HEK293 (cell line): ENCODE measurements at regions not wholly inside any gene's neighbourhood (a gene's known extent, or its start where the extent isn't known, plus 50 kb on each side); places are given as distances from the start of the nearest gene placed in this dataset.

Experiments
- CTCF ChIA-PET: fragments of 350-600 bp; formaldehyde crosslinking; extraction: SDS; loops from one replicate; lab custom pipeline; 2021; ENCODE audit warnings: antibody characterized with exemption; lab: Yijun Ruan, JAX
- POLR2A ChIA-PET: fragments of 300-600 bp; formaldehyde crosslinking; extraction: SDS; loops from one replicate; lab custom pipeline; 2020; ENCODE audit warnings: antibody characterized with exemption, inconsistent platforms; lab: Yijun Ruan, JAX
- H3K27ac ChIP-seq: fragments of 200-500 bp; sonication (Bioruptor generic); 2 replicates; pipeline ENCODE4 v1.5.1; 2014; ENCODE audit warnings: low read depth, low read length, control low read depth, inconsistent platforms; ENCODE audit errors: extremely low read depth
- H3K36me3 ChIP-seq, 2 experiments: fragments of 200-500 bp in 1 of 2; sonication (Bioruptor generic) in 1 of 2; 1 replicate in 1 of 2; 2 replicates in 1 of 2; pipeline ENCODE4 v1.5.1; 2014 to 2017; ENCODE audit warnings: inconsistent platforms in 2 of 2, low read length in 2 of 2; ENCODE audit not compliant: control insufficient read depth in 2 of 2, insufficient read depth in 1 of 2
- H3K4me1 ChIP-seq: fragments of 200-500 bp; sonication (Bioruptor generic); 2 replicates; pipeline ENCODE4 v1.5.1; 2014; ENCODE audit warnings: mild to moderate bottlenecking, low read length, inconsistent platforms; ENCODE audit not compliant: control insufficient read depth, insufficient read depth
- H3K4me3 ChIP-seq: 2 replicates; pipeline ENCODE4 v1.5.1; 2011; ENCODE audit warnings: low read depth, mild to moderate bottlenecking, control low read depth, low read length, moderate library complexity
- H3K9me3 ChIP-seq: fragments of 200-500 bp; sonication (Bioruptor generic); 2 replicates; pipeline ENCODE4 v1.5.1; 2014; ENCODE audit warnings: low read depth, low read length, inconsistent platforms; ENCODE audit not compliant: control insufficient read depth, insufficient read depth
- GFI1B ChIP-seq: fragments of 450-650 bp; formaldehyde crosslinking; IDR thresholded peaks from 2 replicates; pipeline ENCODE4 v1.5.1; 2016; ENCODE audit warnings: missing biosample characterization, missing genetic modification characterization
- GLI2 ChIP-seq: fragments of 450-650 bp; formaldehyde crosslinking; IDR thresholded peaks from 2 replicates; pipeline ENCODE4; 2017; ENCODE audit warnings: missing biosample characterization, missing genetic modification characterization, low read depth, borderline replicate concordance
- KLF17 ChIP-seq: fragments of 450-650 bp; formaldehyde crosslinking; IDR thresholded peaks from 2 replicates; pipeline ENCODE4 v1.5.1; 2016; ENCODE audit warnings: missing biosample characterization, missing genetic modification characterization
- OVOL3 ChIP-seq: fragments of 450-650 bp; formaldehyde crosslinking; IDR thresholded peaks from 2 replicates; pipeline ENCODE4 v1.5.1; 2016; ENCODE audit warnings: missing biosample characterization, missing genetic modification characterization
- SP2 ChIP-seq: fragments of 450-650 bp; formaldehyde crosslinking; IDR thresholded peaks from 2 replicates; pipeline ENCODE4 v1.5.1; 2016; ENCODE audit warnings: missing biosample characterization, missing genetic modification characterization
- SP3 ChIP-seq: fragments of 450-650 bp; formaldehyde crosslinking; IDR thresholded peaks from 2 replicates; pipeline ENCODE4 v1.5.1; 2016; ENCODE audit warnings: missing biosample characterization, missing genetic modification characterization
- TCF7L2 ChIP-seq: IDR thresholded peaks from 2 replicates; pipeline ENCODE4 v1.6.1; 2011; ENCODE audit warnings: low read depth, mild to moderate bottlenecking, inconsistent platforms, low read length, moderate library complexity, borderline replicate concordance
- TSHZ1 ChIP-seq: fragments of 450-650 bp; formaldehyde crosslinking; IDR thresholded peaks from 2 replicates; pipeline ENCODE4 v1.5.1; 2016; ENCODE audit warnings: missing biosample characterization, missing genetic modification characterization, borderline replicate concordance
- ZBTB48 ChIP-seq: fragments of 450-650 bp; formaldehyde crosslinking; IDR thresholded peaks from 2 replicates; pipeline ENCODE4 v1.5.1; 2016; ENCODE audit warnings: missing biosample characterization, missing genetic modification characterization
- ZFP37 ChIP-seq: fragments of 450-650 bp; formaldehyde crosslinking; IDR thresholded peaks from 2 replicates; pipeline ENCODE4 v1.5.1; 2016; ENCODE audit warnings: missing biosample characterization, missing genetic modification characterization
- ZNF133 ChIP-seq: fragments of 450-650 bp; formaldehyde crosslinking; IDR thresholded peaks from 2 replicates; pipeline ENCODE4 v1.5.1; 2016; ENCODE audit warnings: missing biosample characterization, missing genetic modification characterization
- ZNF146 ChIP-seq: fragments of 450-650 bp; formaldehyde crosslinking; IDR thresholded peaks from 2 replicates; pipeline ENCODE4 v1.5.1; 2016; ENCODE audit warnings: missing biosample characterization, missing genetic modification characterization
- ZNF174 ChIP-seq: fragments of 450-650 bp; formaldehyde crosslinking; IDR thresholded peaks from 2 replicates; pipeline ENCODE4 v1.5.0; 2017; ENCODE audit warnings: missing biosample characterization, mild to moderate bottlenecking, missing genetic modification characterization
- ZNF184 ChIP-seq: fragments of 450-650 bp; IDR thresholded peaks from 2 replicates; pipeline ENCODE4 v1.5.1; 2018; ENCODE audit warnings: missing biosample characterization, mild to moderate bottlenecking, missing genetic modification characterization
- ZNF211 ChIP-seq: fragments of 450-650 bp; formaldehyde crosslinking; IDR thresholded peaks from 2 replicates; pipeline ENCODE4 v1.5.1; 2016; ENCODE audit warnings: low read depth, missing biosample characterization, missing genetic modification characterization
- ZNF223 ChIP-seq: fragments of 450-650 bp; formaldehyde crosslinking; IDR thresholded peaks from 2 replicates; pipeline ENCODE4 v1.5.1; 2016; ENCODE audit warnings: missing biosample characterization, missing genetic modification characterization
- ZNF23 ChIP-seq: fragments of 450-650 bp; formaldehyde crosslinking; IDR thresholded peaks from 2 replicates; pipeline ENCODE4 v1.5.1; 2016; ENCODE audit warnings: missing biosample characterization, missing genetic modification characterization, borderline replicate concordance
- ZNF391 ChIP-seq: fragments of 450-650 bp; formaldehyde crosslinking; IDR thresholded peaks from 2 replicates; pipeline ENCODE4 v1.5.1; 2016; ENCODE audit warnings: low read depth, missing biosample characterization, missing genetic modification characterization, borderline replicate concordance
- ZNF433 ChIP-seq: fragments of 450-650 bp; formaldehyde crosslinking; IDR thresholded peaks from 2 replicates; pipeline ENCODE4 v1.5.1; 2016; ENCODE audit warnings: missing biosample characterization, missing genetic modification characterization, low read depth
- ZNF473 ChIP-seq: fragments of 450-650 bp; formaldehyde crosslinking; IDR thresholded peaks from 2 replicates; pipeline ENCODE4 v1.5.1; 2017; ENCODE audit warnings: missing biosample characterization, missing genetic modification characterization
- ZNF560 ChIP-seq: fragments of 450-650 bp; formaldehyde crosslinking; IDR thresholded peaks from 2 replicates; pipeline ENCODE4 v1.5.1; 2017; ENCODE audit warnings: missing biosample characterization, missing genetic modification characterization, borderline replicate concordance
- ZNF600 ChIP-seq: fragments of 450-650 bp; formaldehyde crosslinking; IDR thresholded peaks from 2 replicates; pipeline ENCODE4 v1.5.1; 2016; ENCODE audit warnings: missing biosample characterization, missing genetic modification characterization
- ZNF626 ChIP-seq: fragments of 450-650 bp; sonication (Bioruptor Pico); formaldehyde crosslinking; IDR thresholded peaks from 2 replicates; pipeline ENCODE4 v1.5.1; 2018; ENCODE audit warnings: missing biosample characterization, missing genetic modification characterization, inconsistent platforms
- ZNF639 ChIP-seq: fragments of 450-650 bp; formaldehyde crosslinking; IDR thresholded peaks from 2 replicates; pipeline ENCODE4 v1.5.1; 2016; ENCODE audit warnings: missing biosample characterization, missing genetic modification characterization
- ZNF677 ChIP-seq: fragments of 450-650 bp; IDR thresholded peaks from 2 replicates; pipeline ENCODE4 v1.5.0; 2018; ENCODE audit warnings: missing biosample characterization, mild to moderate bottlenecking, missing genetic modification characterization, moderate library complexity
- ZNF776 ChIP-seq: fragments of 450-650 bp; formaldehyde crosslinking; IDR thresholded peaks from 2 replicates; pipeline ENCODE4 v1.5.0; 2017; ENCODE audit warnings: missing biosample characterization, missing genetic modification characterization, borderline replicate concordance
- ZNF785 ChIP-seq: fragments of 450-650 bp; formaldehyde crosslinking; IDR thresholded peaks from 2 replicates; pipeline ENCODE4 v1.5.1; 2016; ENCODE audit warnings: missing biosample characterization, missing genetic modification characterization
- TF ChIP-seq, protein P1 (sequence below): fragments of 450-650 bp; formaldehyde crosslinking; IDR thresholded peaks from 2 replicates; pipeline ENCODE4 v1.5.1; 2016; ENCODE audit warnings: missing biosample characterization, missing genetic modification characterization

DNA sequence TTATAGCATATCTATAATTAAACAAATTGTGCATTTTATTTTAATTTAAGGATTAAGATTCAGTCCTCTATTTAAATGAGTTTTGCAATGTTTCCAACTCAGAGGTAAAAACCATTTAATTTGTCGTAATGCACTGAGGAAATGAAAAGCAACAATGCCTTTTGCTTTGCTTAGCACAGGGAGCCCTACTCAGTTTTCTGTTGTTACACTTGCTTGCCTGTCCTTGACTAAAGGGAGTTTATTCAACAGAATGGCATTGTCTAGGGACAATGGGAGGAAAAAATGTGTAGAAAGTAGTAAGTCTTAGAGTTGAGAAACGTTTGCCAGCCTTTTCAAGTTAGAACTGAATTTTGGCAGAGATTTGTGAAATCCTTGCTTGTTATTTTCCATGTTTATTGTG, 734.2 kb upstream of the ANO3 start:
- H3K27ac ChIP-seq: no peak overlapping the region
- POLR2A ChIA-PET: no interaction called here
- TF ChIP-seq ZNF391: no peak
- no peak for TF ChIP-seq ZNF223 (tag by site-specific recombination)
- no peak for TF ChIP-seq ZNF626 (tag by site-specific recombination)
- TF ChIP-seq ZNF776: no peak
- TF ChIP-seq ZNF560 (tag by site-specific recombination): no peak
- no peak for TF ChIP-seq GFI1B
- TF ChIP-seq ZNF785: no peak
- no peak for TF ChIP-seq GLI2
- TF ChIP-seq ZFP37 (tag by site-specific recombination): no peak
- H3K4me1 ChIP-seq: no peaks in the 10 kb centered on the region
- CTCF ChIA-PET: no interaction called here
- H3K36me3 ChIP-seq: no peaks in the 10 kb centered on the region
- H3K4me3 ChIP-seq: no peak overlapping the region
- no peaks in the 10 kb centered on the region for H3K9me3 ChIP-seq

- no peak overlapping the region for H3K27ac ChIP-seq
- TF ChIP-seq ZNF639 (tag by site-specific recombination) (no peak), ZNF223 (tag by site-specific recombination) (no peak), ZNF626 (tag by site-specific recombination) (no peak), ZNF433 (tag by site-specific recombination) (no peak), ZNF600 (no peak), ZNF211 (tag by site-specific recombination) (no peak), OVOL3 (no peak), SP2 (no peak), ZNF677 (no peak), ZNF174 (tag by site-specific recombination) (no peak)
- H3K9me3 ChIP-seq: no peaks in the 10 kb centered on the region
- H3K36me3 ChIP-seq: no peaks in the 10 kb centered on the region
- H3K4me3 ChIP-seq: no peak overlapping the region
- ChIA-PET CTCF (no interaction called here), POLR2A (no interaction called here)
- H3K4me1 ChIP-seq: no peaks in the 10 kb centered on the region
Observed at GRCh38 chr11:25602149-25602548, 729.8 kb upstream of the ANO3 start.

DNA sequence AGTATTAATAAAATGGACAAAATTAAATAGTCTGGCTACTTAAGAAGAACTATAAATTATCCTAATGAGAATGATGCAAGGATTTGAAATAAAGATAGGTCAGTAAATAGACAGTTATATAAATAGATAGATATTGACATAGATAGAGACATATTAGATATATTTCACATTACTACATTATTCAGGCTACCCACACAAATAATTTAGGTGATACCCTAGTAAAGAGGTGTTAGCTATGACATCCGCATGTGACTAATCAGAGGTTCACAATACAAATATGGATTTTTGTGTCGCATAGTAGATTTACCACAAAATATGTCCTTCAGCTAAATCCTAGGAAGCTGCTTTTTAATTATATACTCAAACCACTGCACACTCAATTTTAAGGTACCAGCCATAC, 729.0 kb upstream of the ANO3 start:
- Histone ChIP-seq H3K4me1 (no peaks in the 10 kb centered on the region), H3K27ac (no peak overlapping the region), H3K4me3 (no peak overlapping the region), H3K36me3 (no peaks in the 10 kb centered on the region), H3K9me3 (no peaks in the 10 kb centered on the region)
- CTCF ChIA-PET: no interaction called here
- POLR2A ChIA-PET: no interaction called here
- no peak for TF ChIP-seq ZNF133 (tag by site-specific recombination)
- TF ChIP-seq ZBTB48 (tag by site-specific recombination): no peak
- no peak for TF ChIP-seq TSHZ1
- no peak for TF ChIP-seq SP3 (tag by site-specific recombination)
- TF ChIP-seq TCF7L2: no peak
- TF ChIP-seq ZNF473 (tag by site-specific recombination): no peak
- no peak for TF ChIP-seq ZNF23 (tag by site-specific recombination)
- TF ChIP-seq ZNF184 (tag by site-specific recombination): no peak
- TF ChIP-seq KLF17 (tag by site-specific recombination): no peak
- no peak for TF ChIP-seq ZNF146 (tag by site-specific recombination)
- no peak for TF ChIP-seq ZNF560 (tag by site-specific recombination)
- TF ChIP-seq, protein P1, sequence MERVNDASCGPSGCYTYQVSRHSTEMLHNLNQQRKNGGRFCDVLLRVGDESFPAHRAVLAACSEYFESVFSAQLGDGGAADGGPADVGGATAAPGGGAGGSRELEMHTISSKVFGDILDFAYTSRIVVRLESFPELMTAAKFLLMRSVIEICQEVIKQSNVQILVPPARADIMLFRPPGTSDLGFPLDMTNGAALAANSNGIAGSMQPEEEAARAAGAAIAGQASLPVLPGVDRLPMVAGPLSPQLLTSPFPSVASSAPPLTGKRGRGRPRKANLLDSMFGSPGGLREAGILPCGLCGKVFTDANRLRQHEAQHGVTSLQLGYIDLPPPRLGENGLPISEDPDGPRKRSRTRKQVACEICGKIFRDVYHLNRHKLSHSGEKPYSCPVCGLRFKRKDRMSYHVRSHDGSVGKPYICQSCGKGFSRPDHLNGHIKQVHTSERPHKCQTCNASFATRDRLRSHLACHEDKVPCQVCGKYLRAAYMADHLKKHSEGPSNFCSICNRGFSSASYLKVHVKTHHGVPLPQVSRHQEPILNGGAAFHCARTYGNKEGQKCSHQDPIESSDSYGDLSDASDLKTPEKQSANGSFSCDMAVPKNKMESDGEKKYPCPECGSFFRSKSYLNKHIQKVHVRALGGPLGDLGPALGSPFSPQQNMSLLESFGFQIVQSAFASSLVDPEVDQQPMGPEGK: no peak
